ENCODE measurements at regions not wholly inside any gene's neighbourhood (a gene's known extent, or its start where the extent isn't known, plus 50 kb on each side); places are given as distances from the start of the nearest gene placed in this dataset.

- no peak overlapping the region for H3K4me3 ChIP-seq (ENCODE audit: extremely low read depth, insufficient read depth, low read length, poor library complexity, severe bottlenecking)
- no peaks in the 10 kb centered on the region for H3K36me3 ChIP-seq (ENCODE audit: control insufficient read depth, insufficient read depth, low read length)
- H3K9me3 ChIP-seq (ENCODE audit: control insufficient read depth, low read length) = no peaks in the 10 kb centered on the region
- H3K27ac ChIP-seq (ENCODE audit: low read depth, low read length, severe bottlenecking) = no peak overlapping the region
- WGBS, 2 experiments (ENCODE audit: insufficient coverage in 2 of 2) = no CpG with 5 or more reads among the region's 2 CpGs
- no peaks in the 10 kb centered on the region for H3K4me1 ChIP-seq (ENCODE audit: control insufficient read depth, insufficient read depth, low read length, poor library complexity, severe bottlenecking)
These were observed 188.6 kb upstream of the PRPS1L1 start for GRCh38 chr7:18216270-18216669.

- H3K4me3 ChIP-seq (ENCODE audit: extremely low read depth, insufficient read depth, low read length, poor library complexity, severe bottlenecking) = no peak overlapping the region
- no peaks in the 10 kb centered on the region for H3K36me3 ChIP-seq (ENCODE audit: control insufficient read depth, insufficient read depth, low read length)
These were observed 194.0 kb upstream of the PRPS1L1 start for GRCh38 chr7:18221377-18222293.

GRCh38 chr7:18222636-18223035, 195.0 kb upstream of the PRPS1L1 start:
- no peaks in the 10 kb centered on the region for H3K4me1 ChIP-seq (ENCODE audit: control insufficient read depth, insufficient read depth, low read length, poor library complexity, severe bottlenecking)
- H3K27ac ChIP-seq (ENCODE audit: low read depth, low read length, severe bottlenecking) = no peak overlapping the region
- H3K9me3 ChIP-seq (ENCODE audit: control insufficient read depth, low read length) = no peaks in the 10 kb centered on the region
- no peak overlapping the region for H3K4me3 ChIP-seq (ENCODE audit: extremely low read depth, insufficient read depth, low read length, poor library complexity, severe bottlenecking)
- H3K36me3 ChIP-seq (ENCODE audit: control insufficient read depth, insufficient read depth, low read length) = no peaks in the 10 kb centered on the region

More at GRCh38 chr7:18221377-18222293, 194.0 kb upstream of the PRPS1L1 start:
- H3K4me1 ChIP-seq (ENCODE audit: control insufficient read depth, insufficient read depth, low read length, poor library complexity, severe bottlenecking) = no peaks in the 10 kb centered on the region
- H3K27ac ChIP-seq (ENCODE audit: low read depth, low read length, severe bottlenecking) = no peak overlapping the region
- WGBS, 2 experiments (ENCODE audit: insufficient coverage in 2 of 2) = no CpG with 5 or more reads among the region's 2 CpGs
- no peaks in the 10 kb centered on the region for H3K9me3 ChIP-seq (ENCODE audit: control insufficient read depth, low read length)

- Histone ChIP-seq H3K4me1 (ENCODE audit: control insufficient read depth, insufficient read depth, low read length, poor library complexity, severe bottlenecking) (no peaks in the 10 kb centered on the region), H3K9me3 (ENCODE audit: control insufficient read depth, low read length) (no peaks in the 10 kb centered on the region), H3K4me3 (ENCODE audit: extremely low read depth, insufficient read depth, low read length, poor library complexity, severe bottlenecking) (no peak overlapping the region), H3K27ac (ENCODE audit: low read depth, low read length, severe bottlenecking) (no peak overlapping the region), H3K36me3 (ENCODE audit: control insufficient read depth, insufficient read depth, low read length) (no peaks in the 10 kb centered on the region)
- WGBS, 2 experiments (ENCODE audit: insufficient coverage in 2 of 2) = 100% methylated on average over 1 of the region's 1 CpG; no CpG with 5 or more reads in 1 of the 2 experiments
These were observed 196.5 kb upstream of the PRPS1L1 start for GRCh38 chr7:18224138-18224537.

GRCh38 chr7:18225067-18225466, 197.4 kb upstream of the PRPS1L1 start:
- no peaks in the 10 kb centered on the region for H3K9me3 ChIP-seq (ENCODE audit: control insufficient read depth, low read length)
- H3K4me3 ChIP-seq (ENCODE audit: extremely low read depth, insufficient read depth, low read length, poor library complexity, severe bottlenecking) = no peak overlapping the region
- no peak overlapping the region for H3K27ac ChIP-seq (ENCODE audit: low read depth, low read length, severe bottlenecking)
- H3K4me1 ChIP-seq (ENCODE audit: control insufficient read depth, insufficient read depth, low read length, poor library complexity, severe bottlenecking) = no peaks in the 10 kb centered on the region
- H3K36me3 ChIP-seq (ENCODE audit: control insufficient read depth, insufficient read depth, low read length) = no peaks in the 10 kb centered on the region

- H3K9me3 ChIP-seq (ENCODE audit: control insufficient read depth, low read length) = no peaks in the 10 kb centered on the region
- WGBS, 2 experiments (ENCODE audit: insufficient coverage in 2 of 2) = 82 to 93% methylated on average over 2 of the region's 2 CpGs
- no peak overlapping the region for H3K4me3 ChIP-seq (ENCODE audit: extremely low read depth, insufficient read depth, low read length, poor library complexity, severe bottlenecking)
- H3K27ac ChIP-seq (ENCODE audit: low read depth, low read length, severe bottlenecking) = no peak overlapping the region
- H3K36me3 ChIP-seq (ENCODE audit: control insufficient read depth, insufficient read depth, low read length) = no peaks in the 10 kb centered on the region
- H3K4me1 ChIP-seq (ENCODE audit: control insufficient read depth, insufficient read depth, low read length, poor library complexity, severe bottlenecking) = no peaks in the 10 kb centered on the region
These were observed 199.0 kb upstream of the PRPS1L1 start for GRCh38 chr7:18226598-18226997.

GRCh38 chr7:18228686-18229085, 201.0 kb upstream of the PRPS1L1 start:
- no peak overlapping the region for H3K4me3 ChIP-seq (ENCODE audit: extremely low read depth, insufficient read depth, low read length, poor library complexity, severe bottlenecking)
- no peaks in the 10 kb centered on the region for H3K36me3 ChIP-seq (ENCODE audit: control insufficient read depth, insufficient read depth, low read length)
- H3K4me1 ChIP-seq (ENCODE audit: control insufficient read depth, insufficient read depth, low read length, poor library complexity, severe bottlenecking) = no peaks in the 10 kb centered on the region
- no peaks in the 10 kb centered on the region for H3K9me3 ChIP-seq (ENCODE audit: control insufficient read depth, low read length)
- no peak overlapping the region for H3K27ac ChIP-seq (ENCODE audit: low read depth, low read length, severe bottlenecking)
- WGBS, 2 experiments (ENCODE audit: insufficient coverage in 2 of 2) = 83 to 100% methylated on average over 1 of the region's 2 CpGs

GRCh38 chr7:18230271-18230670, 202.6 kb upstream of the PRPS1L1 start:
- Histone ChIP-seq H3K9me3 (ENCODE audit: control insufficient read depth, low read length) (no peaks in the 10 kb centered on the region), H3K4me1 (ENCODE audit: control insufficient read depth, insufficient read depth, low read length, poor library complexity, severe bottlenecking) (no peaks in the 10 kb centered on the region), H3K4me3 (ENCODE audit: extremely low read depth, insufficient read depth, low read length, poor library complexity, severe bottlenecking) (no peak overlapping the region), H3K27ac (ENCODE audit: low read depth, low read length, severe bottlenecking) (no peak overlapping the region), H3K36me3 (ENCODE audit: control insufficient read depth, insufficient read depth, low read length) (no peaks in the 10 kb centered on the region)
- 88 to 90% methylated on average over 6 to 7 of the region's 8 CpGs for WGBS, 2 experiments (ENCODE audit: insufficient coverage in 2 of 2)

GRCh38 chr7:18231854-18232253, 204.2 kb upstream of the PRPS1L1 start:
- no peaks in the 10 kb centered on the region for H3K36me3 ChIP-seq (ENCODE audit: control insufficient read depth, insufficient read depth, low read length)
- H3K27ac ChIP-seq (ENCODE audit: low read depth, low read length, severe bottlenecking) = no peak overlapping the region
- no peaks in the 10 kb centered on the region for H3K9me3 ChIP-seq (ENCODE audit: control insufficient read depth, low read length)
- H3K4me1 ChIP-seq (ENCODE audit: control insufficient read depth, insufficient read depth, low read length, poor library complexity, severe bottlenecking) = no peaks in the 10 kb centered on the region
- no peak overlapping the region for H3K4me3 ChIP-seq (ENCODE audit: extremely low read depth, insufficient read depth, low read length, poor library complexity, severe bottlenecking)
- WGBS, 2 experiments (ENCODE audit: insufficient coverage in 2 of 2) = 83 to 100% methylated on average over 1 to 2 of the region's 4 CpGs

GRCh38 chr7:18234519-18234918, 206.9 kb upstream of the PRPS1L1 start:
- no peak overlapping the region for H3K27ac ChIP-seq (ENCODE audit: low read depth, low read length, severe bottlenecking)
- H3K36me3 ChIP-seq (ENCODE audit: control insufficient read depth, insufficient read depth, low read length) = no peaks in the 10 kb centered on the region
- no peaks in the 10 kb centered on the region for H3K4me1 ChIP-seq (ENCODE audit: control insufficient read depth, insufficient read depth, low read length, poor library complexity, severe bottlenecking)
- no peaks in the 10 kb centered on the region for H3K9me3 ChIP-seq (ENCODE audit: control insufficient read depth, low read length)
- 94 to 100% methylated on average over 1 to 2 of the region's 2 CpGs for WGBS, 2 experiments (ENCODE audit: insufficient coverage in 2 of 2)
- no peak overlapping the region for H3K4me3 ChIP-seq (ENCODE audit: extremely low read depth, insufficient read depth, low read length, poor library complexity, severe bottlenecking)

- no peak overlapping the region for H3K27ac ChIP-seq (ENCODE audit: low read depth, low read length, severe bottlenecking)
- 80% methylated on average over 1 of the region's 2 CpGs; no CpG with 5 or more reads in 1 of the 2 experiments for WGBS, 2 experiments (ENCODE audit: insufficient coverage in 2 of 2)
- no peaks in the 10 kb centered on the region for H3K4me1 ChIP-seq (ENCODE audit: control insufficient read depth, insufficient read depth, low read length, poor library complexity, severe bottlenecking)
- no peaks in the 10 kb centered on the region for H3K9me3 ChIP-seq (ENCODE audit: control insufficient read depth, low read length)
- H3K4me3 ChIP-seq (ENCODE audit: extremely low read depth, insufficient read depth, low read length, poor library complexity, severe bottlenecking) = no peak overlapping the region
- no peaks in the 10 kb centered on the region for H3K36me3 ChIP-seq (ENCODE audit: control insufficient read depth, insufficient read depth, low read length)
These were observed 208.2 kb upstream of the PRPS1L1 start for GRCh38 chr7:18235819-18236218.

All from mesodermal cell (in vitro differentiated cells).